DOHH2 (cell line): ENCODE measurements at regions not wholly inside any gene's neighbourhood (a gene's known extent, or its start where the extent isn't known, plus 50 kb on each side); places are given as distances from the start of the nearest gene placed in this dataset.

Experiments
- CTCF ChIP-seq: fragments of 200-600 bp; sonication (generic); IDR thresholded peaks from one replicate; pipeline ENCODE4 v1.5.1; 2014; ENCODE audit warnings: antibody characterized with exemption, mild to moderate bottlenecking, low read depth, low read length; ENCODE audit not compliant: poor library complexity, severe bottlenecking
- EZH2phosphoT487 ChIP-seq: fragments of 200-600 bp; sonication (generic); IDR thresholded peaks from 2 replicates; pipeline ENCODE4 v1.6.1; 2017; ENCODE audit warnings: borderline replicate concordance, mild to moderate bottlenecking, antibody characterized with exemption, low read length, moderate library complexity, mixed read lengths

- TF ChIP-seq CTCF (no peak), EZH2phosphoT487 (no peak)
Observed at GRCh38 chr7:22890773-22891172, 68.1 kb upstream of the TOMM7 start.
